ENCODE measurements at regions not wholly inside any gene's neighbourhood (a gene's known extent, or its start where the extent isn't known, plus 50 kb on each side); places are given as distances from the start of the nearest gene placed in this dataset.
"Not testable (repeated sequence)": the region's sequence is repeated elsewhere in the genome, so short reads cannot be mapped to it uniquely, and the experiment has no call there.

GRCh38 chr10:37067576-37067975 is 57.8 kb upstream of the ANKRD30A start:
- FAIRE-seq: no peak
- no peak for DNase-seq (ENCODE audit: low spot score)

- FAIRE-seq; DNase-seq (ENCODE audit: low spot score): not testable (repeated sequence)
Observed at GRCh38 chr10:37062296-37062695, 63.1 kb upstream of the ANKRD30A start.

GRCh38 chr10:37057261-37057660 is 68.1 kb upstream of the ANKRD30A start:
- FAIRE-seq: no peak

GRCh38 chr10:37053476-37053875 is 71.9 kb upstream of the ANKRD30A start:
- no peak for DNase-seq (ENCODE audit: low spot score)
- no peak for FAIRE-seq

More at GRCh38 chr10:37057261-37057660, 68.1 kb upstream of the ANKRD30A start:
- DNase-seq (ENCODE audit: low spot score): no peak

- FAIRE-seq; DNase-seq (ENCODE audit: low spot score): not testable (repeated sequence)
Observed at GRCh38 chr10:37049982-37050381, 75.4 kb upstream of the ANKRD30A start.

GRCh38 chr10:37044319-37044718 is 81.1 kb upstream of the ANKRD30A start:
- not testable (repeated sequence) for FAIRE-seq; DNase-seq (ENCODE audit: low spot score)

- DNase-seq (ENCODE audit: low spot score) (no peak), FAIRE-seq (no peak)
Observed at GRCh38 chr10:37035853-37036252, 89.5 kb upstream of the ANKRD30A start.

GRCh38 chr10:37015498-37015897 is 109.9 kb upstream of the ANKRD30A start:
- DNase-seq (ENCODE audit: low spot score): no peak
- no peak for FAIRE-seq

GRCh38 chr10:37010741-37011140 is 114.7 kb upstream of the ANKRD30A start:
- FAIRE-seq (no peak), DNase-seq (ENCODE audit: low spot score) (no peak)

- not testable (repeated sequence) for DNase-seq (ENCODE audit: low spot score); FAIRE-seq
Observed at GRCh38 chr10:37008276-37008675, 117.1 kb upstream of the ANKRD30A start.

GRCh38 chr10:37003126-37003525 is 122.3 kb upstream of the ANKRD30A start:
- no peak for DNase-seq (ENCODE audit: low spot score)

GRCh38 chr10:36995806-36996205 is 129.6 kb upstream of the ANKRD30A start:
- DNase-seq (ENCODE audit: low spot score); FAIRE-seq: not testable (repeated sequence)

More at GRCh38 chr10:37003126-37003525, 122.3 kb upstream of the ANKRD30A start:
- no peak for FAIRE-seq

GRCh38 chr10:36994886-36995285 is 130.5 kb upstream of the ANKRD30A start:
- FAIRE-seq: no peak
- no peak for DNase-seq (ENCODE audit: low spot score)

GRCh38 chr10:36989233-36989632 is 136.2 kb upstream of the ANKRD30A start:
- DNase-seq (ENCODE audit: low spot score) (no peak), FAIRE-seq (no peak)

GRCh38 chr10:36946598-36946997 is 178.8 kb upstream of the ANKRD30A start:
- DNase-seq (ENCODE audit: low spot score) (no peak), FAIRE-seq (no peak)

GRCh38 chr10:36943544-36943943 is 181.9 kb upstream of the ANKRD30A start:
- no peak for FAIRE-seq
- DNase-seq (ENCODE audit: low spot score): no peak

GRCh38 chr10:36942616-36943015 is 182.8 kb upstream of the ANKRD30A start:
- DNase-seq (ENCODE audit: low spot score) (no peak), FAIRE-seq (no peak)

GRCh38 chr10:36903040-36903439 is 222.4 kb upstream of the ANKRD30A start:
- FAIRE-seq: no peak
- DNase-seq (ENCODE audit: low spot score): no peak

- FAIRE-seq (no peak), DNase-seq (ENCODE audit: low spot score) (no peak)
Observed at GRCh38 chr10:36899652-36900051, 225.7 kb upstream of the ANKRD30A start.

- no peak for DNase-seq (ENCODE audit: low spot score)
- no peak for FAIRE-seq
Observed at GRCh38 chr10:36888925-36889573, 236.3 kb upstream of the ANKRD30A start.

GRCh38 chr10:36886303-36886891 is 239.0 kb upstream of the ANKRD30A start:
- FAIRE-seq (no peak), DNase-seq (ENCODE audit: low spot score) (no peak)

- FAIRE-seq: no peak
- no peak for DNase-seq (ENCODE audit: low spot score)
Observed at GRCh38 chr10:36885746-36886145, 239.7 kb upstream of the ANKRD30A start.

GRCh38 chr10:36882781-36883180 is 242.6 kb upstream of the ANKRD30A start:
- FAIRE-seq (no peak), DNase-seq (ENCODE audit: low spot score) (no peak)
